ENCODE measurements at regions not wholly inside any gene's neighbourhood (a gene's known extent, or its start where the extent isn't known, plus 50 kb on each side); places are given as distances from the start of the nearest gene placed in this dataset.

DNA sequence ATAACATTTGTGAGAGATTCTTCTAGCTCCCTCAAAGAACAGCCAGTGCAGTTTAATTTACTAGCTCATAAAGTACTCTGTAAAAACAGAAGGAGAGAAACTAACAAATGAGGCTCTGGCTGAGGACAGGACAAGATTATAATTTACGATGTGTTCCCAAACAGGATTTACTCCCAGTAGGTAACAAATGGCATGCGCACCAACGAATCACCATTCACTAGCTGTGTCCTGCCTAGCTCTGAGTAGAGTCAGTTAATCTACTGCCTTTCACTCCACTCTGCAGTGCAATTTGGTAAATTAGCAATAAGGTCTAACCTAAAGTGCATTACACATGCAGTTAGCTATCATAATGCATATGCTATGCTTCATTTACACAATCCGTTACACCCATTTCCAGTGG is 497.4 kb upstream of the CCNG1 start (continued):
- TF ChIP-seq, protein P1, sequence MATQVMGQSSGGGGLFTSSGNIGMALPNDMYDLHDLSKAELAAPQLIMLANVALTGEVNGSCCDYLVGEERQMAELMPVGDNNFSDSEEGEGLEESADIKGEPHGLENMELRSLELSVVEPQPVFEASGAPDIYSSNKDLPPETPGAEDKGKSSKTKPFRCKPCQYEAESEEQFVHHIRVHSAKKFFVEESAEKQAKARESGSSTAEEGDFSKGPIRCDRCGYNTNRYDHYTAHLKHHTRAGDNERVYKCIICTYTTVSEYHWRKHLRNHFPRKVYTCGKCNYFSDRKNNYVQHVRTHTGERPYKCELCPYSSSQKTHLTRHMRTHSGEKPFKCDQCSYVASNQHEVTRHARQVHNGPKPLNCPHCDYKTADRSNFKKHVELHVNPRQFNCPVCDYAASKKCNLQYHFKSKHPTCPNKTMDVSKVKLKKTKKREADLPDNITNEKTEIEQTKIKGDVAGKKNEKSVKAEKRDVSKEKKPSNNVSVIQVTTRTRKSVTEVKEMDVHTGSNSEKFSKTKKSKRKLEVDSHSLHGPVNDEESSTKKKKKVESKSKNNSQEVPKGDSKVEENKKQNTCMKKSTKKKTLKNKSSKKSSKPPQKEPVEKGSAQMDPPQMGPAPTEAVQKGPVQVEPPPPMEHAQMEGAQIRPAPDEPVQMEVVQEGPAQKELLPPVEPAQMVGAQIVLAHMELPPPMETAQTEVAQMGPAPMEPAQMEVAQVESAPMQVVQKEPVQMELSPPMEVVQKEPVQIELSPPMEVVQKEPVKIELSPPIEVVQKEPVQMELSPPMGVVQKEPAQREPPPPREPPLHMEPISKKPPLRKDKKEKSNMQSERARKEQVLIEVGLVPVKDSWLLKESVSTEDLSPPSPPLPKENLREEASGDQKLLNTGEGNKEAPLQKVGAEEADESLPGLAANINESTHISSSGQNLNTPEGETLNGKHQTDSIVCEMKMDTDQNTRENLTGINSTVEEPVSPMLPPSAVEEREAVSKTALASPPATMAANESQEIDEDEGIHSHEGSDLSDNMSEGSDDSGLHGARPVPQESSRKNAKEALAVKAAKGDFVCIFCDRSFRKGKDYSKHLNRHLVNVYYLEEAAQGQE (IDR thresholded peaks at IDR 0.05; ENCODE audit: unreplicated experiment): no peak
- TF ChIP-seq ZNF114 (CRISPR knock-in tag; IDR thresholded peaks at IDR 0.05): no peak
- no peak for TF ChIP-seq STAT1 (IDR thresholded peaks at IDR 0.05; ENCODE audit: unreplicated experiment)
- TF ChIP-seq NANOG (IDR thresholded peaks at IDR 0.05; ENCODE audit: borderline replicate concordance): no peak

DNA sequence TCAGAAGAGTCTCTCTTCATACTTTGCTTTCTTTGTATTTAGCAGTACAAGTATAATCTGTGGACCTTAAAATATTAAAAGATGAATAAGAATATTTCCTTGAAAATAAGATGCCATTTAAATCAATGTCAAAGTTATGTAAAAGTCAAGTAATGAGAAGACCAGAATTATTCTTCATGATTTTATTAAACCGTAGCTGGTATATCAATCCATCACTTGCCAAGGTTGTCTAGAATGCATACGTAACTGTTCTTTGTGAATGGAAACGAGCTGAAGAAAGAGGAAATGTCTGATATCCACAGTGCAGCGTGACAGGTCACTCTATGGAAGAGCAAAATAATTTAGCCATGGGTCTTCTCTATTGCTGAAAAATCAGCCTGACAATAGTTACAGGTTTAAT is 488.7 kb upstream of the CCNG1 start:
- Mint-ChIP-seq H3K9me3 (no peaks in the 10 kb centered on the region; the same call in 2 of the 3 replicates), H3K4me3 (no peak overlapping the region), H3K36me3 (ENCODE audit: low read depth) (no peaks in the 10 kb centered on the region), H3K27me3 (ENCODE audit: insufficient read depth, low read depth, poor library complexity) (no peaks in the 10 kb centered on the region), H3K27ac (no peak overlapping the region), H3K4me1 (no peaks in the 10 kb centered on the region)
- H3K36me3 ChIP-seq (ENCODE audit: insufficient read depth): no peaks in the 10 kb centered on the region
- no peaks in the 10 kb centered on the region for H3K79me2 ChIP-seq (replicated peaks; ENCODE audit: insufficient read depth)
- no peaks in the 10 kb centered on the region for H3K4me1 ChIP-seq (ENCODE audit: insufficient read depth)
- DNase-seq (ENCODE audit: low spot score): no peak
- no peak for TF ChIP-seq JUNB (IDR thresholded peaks at IDR 0.05; ENCODE audit: unreplicated experiment)
- TF ChIP-seq, protein P2, sequence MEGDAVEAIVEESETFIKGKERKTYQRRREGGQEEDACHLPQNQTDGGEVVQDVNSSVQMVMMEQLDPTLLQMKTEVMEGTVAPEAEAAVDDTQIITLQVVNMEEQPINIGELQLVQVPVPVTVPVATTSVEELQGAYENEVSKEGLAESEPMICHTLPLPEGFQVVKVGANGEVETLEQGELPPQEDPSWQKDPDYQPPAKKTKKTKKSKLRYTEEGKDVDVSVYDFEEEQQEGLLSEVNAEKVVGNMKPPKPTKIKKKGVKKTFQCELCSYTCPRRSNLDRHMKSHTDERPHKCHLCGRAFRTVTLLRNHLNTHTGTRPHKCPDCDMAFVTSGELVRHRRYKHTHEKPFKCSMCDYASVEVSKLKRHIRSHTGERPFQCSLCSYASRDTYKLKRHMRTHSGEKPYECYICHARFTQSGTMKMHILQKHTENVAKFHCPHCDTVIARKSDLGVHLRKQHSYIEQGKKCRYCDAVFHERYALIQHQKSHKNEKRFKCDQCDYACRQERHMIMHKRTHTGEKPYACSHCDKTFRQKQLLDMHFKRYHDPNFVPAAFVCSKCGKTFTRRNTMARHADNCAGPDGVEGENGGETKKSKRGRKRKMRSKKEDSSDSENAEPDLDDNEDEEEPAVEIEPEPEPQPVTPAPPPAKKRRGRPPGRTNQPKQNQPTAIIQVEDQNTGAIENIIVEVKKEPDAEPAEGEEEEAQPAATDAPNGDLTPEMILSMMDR (conservative IDR thresholded peaks at IDR 0.05; ENCODE audit: low read depth in 2 of 2): no peak
- TF ChIP-seq, protein P1 (IDR thresholded peaks at IDR 0.05; ENCODE audit: unreplicated experiment): no peak
- TF ChIP-seq, protein P3, sequence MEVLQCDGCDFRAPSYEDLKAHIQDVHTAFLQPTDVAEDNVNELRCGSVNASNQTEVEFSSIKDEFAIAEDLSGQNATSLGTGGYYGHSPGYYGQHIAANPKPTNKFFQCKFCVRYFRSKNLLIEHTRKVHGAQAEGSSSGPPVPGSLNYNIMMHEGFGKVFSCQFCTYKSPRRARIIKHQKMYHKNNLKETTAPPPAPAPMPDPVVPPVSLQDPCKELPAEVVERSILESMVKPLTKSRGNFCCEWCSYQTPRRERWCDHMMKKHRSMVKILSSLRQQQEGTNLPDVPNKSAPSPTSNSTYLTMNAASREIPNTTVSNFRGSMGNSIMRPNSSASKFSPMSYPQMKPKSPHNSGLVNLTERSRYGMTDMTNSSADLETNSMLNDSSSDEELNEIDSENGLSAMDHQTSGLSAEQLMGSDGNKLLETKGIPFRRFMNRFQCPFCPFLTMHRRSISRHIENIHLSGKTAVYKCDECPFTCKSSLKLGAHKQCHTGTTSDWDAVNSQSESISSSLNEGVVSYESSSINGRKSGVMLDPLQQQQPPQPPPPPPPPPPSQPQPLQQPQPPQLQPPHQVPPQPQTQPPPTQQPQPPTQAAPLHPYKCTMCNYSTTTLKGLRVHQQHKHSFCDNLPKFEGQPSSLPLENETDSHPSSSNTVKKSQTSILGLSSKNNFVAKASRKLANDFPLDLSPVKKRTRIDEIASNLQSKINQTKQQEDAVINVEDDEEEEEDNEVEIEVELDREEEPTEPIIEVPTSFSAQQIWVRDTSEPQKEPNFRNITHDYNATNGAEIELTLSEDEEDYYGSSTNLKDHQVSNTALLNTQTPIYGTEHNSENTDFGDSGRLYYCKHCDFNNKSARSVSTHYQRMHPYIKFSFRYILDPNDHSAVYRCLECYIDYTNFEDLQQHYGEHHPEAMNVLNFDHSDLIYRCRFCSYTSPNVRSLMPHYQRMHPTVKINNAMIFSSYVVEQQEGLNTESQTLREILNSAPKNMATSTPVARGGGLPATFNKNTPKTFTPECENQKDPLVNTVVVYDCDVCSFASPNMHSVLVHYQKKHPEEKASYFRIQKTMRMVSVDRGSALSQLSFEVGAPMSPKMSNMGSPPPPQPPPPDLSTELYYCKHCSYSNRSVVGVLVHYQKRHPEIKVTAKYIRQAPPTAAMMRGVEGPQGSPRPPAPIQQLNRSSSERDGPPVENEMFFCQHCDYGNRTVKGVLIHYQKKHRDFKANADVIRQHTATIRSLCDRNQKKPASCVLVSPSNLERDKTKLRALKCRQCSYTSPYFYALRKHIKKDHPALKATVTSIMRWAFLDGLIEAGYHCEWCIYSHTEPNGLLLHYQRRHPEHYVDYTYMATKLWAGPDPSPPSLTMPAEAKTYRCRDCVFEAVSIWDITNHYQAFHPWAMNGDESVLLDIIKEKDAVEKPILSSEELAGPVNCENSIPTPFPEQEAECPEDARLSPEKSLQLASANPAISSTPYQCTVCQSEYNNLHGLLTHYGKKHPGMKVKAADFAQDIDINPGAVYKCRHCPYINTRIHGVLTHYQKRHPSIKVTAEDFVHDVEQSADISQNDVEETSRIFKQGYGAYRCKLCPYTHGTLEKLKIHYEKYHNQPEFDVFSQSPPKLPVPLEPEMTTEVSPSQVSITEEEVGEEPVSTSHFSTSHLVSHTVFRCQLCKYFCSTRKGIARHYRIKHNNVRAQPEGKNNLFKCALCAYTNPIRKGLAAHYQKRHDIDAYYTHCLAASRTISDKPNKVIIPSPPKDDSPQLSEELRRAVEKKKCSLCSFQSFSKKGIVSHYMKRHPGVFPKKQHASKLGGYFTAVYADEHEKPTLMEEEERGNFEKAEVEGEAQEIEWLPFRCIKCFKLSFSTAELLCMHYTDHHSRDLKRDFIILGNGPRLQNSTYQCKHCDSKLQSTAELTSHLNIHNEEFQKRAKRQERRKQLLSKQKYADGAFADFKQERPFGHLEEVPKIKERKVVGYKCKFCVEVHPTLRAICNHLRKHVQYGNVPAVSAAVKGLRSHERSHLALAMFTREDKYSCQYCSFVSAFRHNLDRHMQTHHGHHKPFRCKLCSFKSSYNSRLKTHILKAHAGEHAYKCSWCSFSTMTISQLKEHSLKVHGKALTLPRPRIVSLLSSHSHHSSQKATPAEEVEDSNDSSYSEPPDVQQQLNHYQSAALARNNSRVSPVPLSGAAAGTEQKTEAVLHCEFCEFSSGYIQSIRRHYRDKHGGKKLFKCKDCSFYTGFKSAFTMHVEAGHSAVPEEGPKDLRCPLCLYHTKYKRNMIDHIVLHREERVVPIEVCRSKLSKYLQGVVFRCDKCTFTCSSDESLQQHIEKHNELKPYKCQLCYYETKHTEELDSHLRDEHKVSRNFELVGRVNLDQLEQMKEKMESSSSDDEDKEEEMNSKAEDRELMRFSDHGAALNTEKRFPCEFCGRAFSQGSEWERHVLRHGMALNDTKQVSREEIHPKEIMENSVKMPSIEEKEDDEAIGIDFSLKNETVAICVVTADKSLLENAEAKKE (CRISPR knock-in tag; IDR thresholded peaks at IDR 0.05): no peak
- TF ChIP-seq ZNF331 (CRISPR knock-in tag; IDR thresholded peaks at IDR 0.05; ENCODE audit: low read depth): no peak
- no peak for TF ChIP-seq ZNF114 (CRISPR knock-in tag; IDR thresholded peaks at IDR 0.05)
- H3K27me3 ChIP-seq (ENCODE audit: insufficient read depth): no peaks in the 10 kb centered on the region
- no peak for ATAC-seq
- no peaks in the 10 kb centered on the region for H3K9me2 ChIP-seq (ENCODE audit: insufficient read depth)
- no peaks in the 10 kb centered on the region for H3F3A ChIP-seq (replicated peaks; ENCODE audit: low read depth)
- H3K27ac ChIP-seq (ENCODE audit: low read depth): no peak overlapping the region
- no peaks in the 10 kb centered on the region for H4K20me1 ChIP-seq (replicated peaks; ENCODE audit: insufficient read depth)
- H3K4me3 ChIP-seq: no peak overlapping the region
- no peak overlapping the region for H2AFZ ChIP-seq
- no peak overlapping the region for H3K4me2 ChIP-seq

Data from GM23338 (cell line).